ENCODE measurements at regions not wholly inside any gene's neighbourhood (a gene's known extent, or its start where the extent isn't known, plus 50 kb on each side); places are given as distances from the start of the nearest gene placed in this dataset.

- no peak for DNase-seq
Observed at GRCh38 chr19:34305221-34306083, 51.1 kb downstream of the GARRE1 start.

GRCh38 chr19:34306213-34306661 lies 51.9 kb downstream of the GARRE1 start:
- no peak for DNase-seq

GRCh38 chr19:34306824-34307223 lies 52.5 kb downstream of the GARRE1 start:
- DNase-seq: no peak

- DNase-seq: peak; percentile 49 to 58
Observed at GRCh38 chr19:34308381-34309367, 54.3 kb downstream of the GARRE1 start.

- no peak for DNase-seq
Observed at GRCh38 chr19:34309368-34310138, 55.2 kb downstream of the GARRE1 start.

- peak in 1 of 2 donors; percentile 20 for DNase-seq
Observed at GRCh38 chr19:34310494-34310981, 54.5 kb upstream of the GPI start.

- DNase-seq: no peak
Observed at GRCh38 chr19:34313188-34313587, 51.8 kb upstream of the GPI start.

GRCh38 chr19:34314437-34315313 lies 50.3 kb upstream of the GPI start:
- no peak for DNase-seq
